NCI-H187 treated with DMSO at 0.1 percent for 48 hours (cell line): ENCODE measurements at regions not wholly inside any gene's neighbourhood (a gene's known extent, or its start where the extent isn't known, plus 50 kb on each side); places are given as distances from the start of the nearest gene placed in this dataset.
"Not testable (repeated sequence)": the region's sequence is repeated elsewhere in the genome, so short reads cannot be mapped to it uniquely, and the experiment has no call there.

Experiments
- DNase-seq: peaks from one replicate; lab custom pipeline; 2025; lab: John Stamatoyannopoulos, UW

DNA sequence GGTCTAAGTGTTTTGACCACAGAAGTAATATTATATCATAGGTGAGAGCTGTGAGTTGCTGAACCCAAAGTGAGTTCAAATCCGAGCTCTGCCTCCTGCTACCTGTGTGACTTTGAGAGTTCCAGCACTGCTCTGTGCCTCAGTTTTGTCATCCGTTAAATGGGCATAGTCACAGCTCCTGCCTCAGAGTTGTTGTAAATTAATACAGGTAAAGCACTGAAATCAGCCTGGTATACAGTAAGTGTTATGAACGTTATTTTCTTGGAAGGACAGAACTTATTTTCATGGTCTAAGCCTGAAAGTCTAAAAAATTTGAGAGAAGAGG, 65.4 kb upstream of the ZNF195 start:
- not testable (repeated sequence) for DNase-seq

- peak; percentile 36 for DNase-seq
Observed at GRCh38 chr11:3443700-3444419, 64.9 kb upstream of the ZNF195 start.

- not testable (repeated sequence) for DNase-seq
Observed at GRCh38 chr11:3437441-3437840, 58.5 kb upstream of the ZNF195 start.

DNA sequence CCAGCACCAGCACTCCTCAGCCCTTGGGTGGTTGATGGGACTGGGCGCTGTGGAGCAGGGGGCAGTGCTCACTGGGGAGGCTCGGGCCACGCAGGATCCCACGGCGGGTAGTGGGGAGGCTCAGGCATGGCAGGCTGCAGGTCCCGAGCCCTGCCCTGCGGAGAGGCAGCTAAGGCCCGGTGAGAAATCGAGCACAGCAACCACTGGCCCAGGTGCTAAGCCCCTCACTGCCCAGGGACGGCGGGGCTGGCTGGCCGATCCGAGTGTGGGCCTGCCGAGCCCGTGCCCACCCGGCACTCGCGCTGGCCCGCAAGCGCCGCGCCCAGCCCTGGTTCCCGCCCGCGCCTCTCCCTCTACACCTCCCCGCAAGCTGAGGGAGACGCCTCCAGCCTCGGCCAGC, 56.0 kb upstream of the ZNF195 start:
- DNase-seq: no peak

DNA sequence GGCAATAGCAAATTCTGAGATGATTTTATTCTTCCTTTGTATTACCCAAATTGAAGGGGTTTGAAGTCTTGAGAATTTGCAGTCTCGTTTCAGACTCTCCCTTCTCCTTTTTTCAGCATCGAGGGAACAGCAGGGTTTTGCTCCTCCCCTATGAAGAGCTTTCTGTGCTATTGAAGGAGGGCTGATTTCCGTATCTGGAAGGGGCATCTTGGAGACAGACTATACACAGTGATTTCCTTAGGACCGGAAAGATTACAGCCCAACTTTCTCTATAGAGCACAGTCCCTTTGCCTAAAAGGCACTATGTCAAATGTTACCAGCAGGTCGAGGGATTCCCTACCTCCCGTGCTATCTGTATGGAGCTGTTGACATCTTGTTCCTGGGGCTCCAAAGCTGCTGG, 50.2 kb upstream of the ZNF195 start:
- not testable (repeated sequence) for DNase-seq
